Renal pelvis (tissue), 1 donor: ENCODE measurements at regions not wholly inside any gene's neighbourhood (a gene's known extent, or its start where the extent isn't known, plus 50 kb on each side); places are given as distances from the start of the nearest gene placed in this dataset.
"Not testable (repeated sequence)": the region's sequence is repeated elsewhere in the genome, so short reads cannot be mapped to it uniquely, and the experiment has no call there.

ENCODE experiments used
- DNase-seq: peaks from one replicate; pipeline ENCODE4 v3.0.0-alpha.2; 2013

DNA sequence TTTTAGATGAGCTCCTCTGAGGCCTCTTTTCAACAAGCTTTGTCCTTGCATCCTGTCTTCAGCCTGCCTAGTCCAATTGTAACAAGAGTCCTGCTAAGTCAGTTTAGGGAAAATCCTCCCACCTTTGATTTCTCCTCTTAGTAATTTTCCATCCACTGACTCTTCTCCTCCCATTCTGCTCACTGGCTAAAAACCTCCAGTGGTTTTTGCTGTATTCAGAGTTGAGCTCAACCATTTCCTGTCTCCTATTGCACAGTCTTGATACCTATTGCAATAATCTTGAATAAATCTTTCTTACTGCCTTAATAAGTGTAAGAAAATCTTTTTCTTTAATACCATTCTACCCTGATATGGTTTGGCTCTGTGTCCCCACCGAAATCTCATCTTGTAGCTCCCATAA lies 117.8 kb upstream of the ENPP6 start:
- no peak for DNase-seq

GRCh38 chr4:184333446-184333845 lies 115.8 kb upstream of the ENPP6 start:
- DNase-seq = not testable (repeated sequence)

DNA sequence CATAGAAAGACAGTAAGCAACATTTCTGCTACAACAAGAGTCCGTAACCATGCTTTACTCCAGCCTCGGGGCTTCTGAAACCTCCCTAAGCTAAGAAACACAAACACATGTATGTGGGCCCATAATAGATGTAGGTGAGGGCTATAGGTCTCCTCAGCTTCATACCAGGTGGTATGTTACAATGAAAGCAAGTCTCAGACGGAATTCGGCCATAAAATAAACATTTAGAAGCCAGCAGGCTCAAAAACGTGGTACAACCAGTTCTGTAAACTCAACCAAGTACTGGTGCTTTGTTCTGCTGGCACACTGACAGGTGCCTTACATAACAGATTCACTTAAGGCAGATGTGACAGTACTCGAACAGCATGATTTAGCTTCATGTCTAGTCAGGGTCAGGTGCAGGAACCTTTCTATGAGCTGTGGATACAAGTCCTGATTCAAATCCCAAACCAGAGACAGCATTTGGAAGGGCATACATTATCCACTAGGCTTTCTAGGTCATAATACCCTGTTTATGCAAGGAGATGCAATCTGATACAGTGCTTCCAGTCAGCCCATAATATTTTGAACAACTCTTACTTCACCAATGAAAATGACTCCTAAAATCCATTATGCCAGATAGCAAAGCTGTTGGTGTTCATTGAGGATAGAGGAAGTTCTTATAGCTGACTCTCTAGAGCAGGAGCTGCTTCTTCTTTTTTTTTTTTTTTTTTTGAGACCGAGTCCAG lies 113.8 kb upstream of the ENPP6 start:
- no peak for DNase-seq

DNA sequence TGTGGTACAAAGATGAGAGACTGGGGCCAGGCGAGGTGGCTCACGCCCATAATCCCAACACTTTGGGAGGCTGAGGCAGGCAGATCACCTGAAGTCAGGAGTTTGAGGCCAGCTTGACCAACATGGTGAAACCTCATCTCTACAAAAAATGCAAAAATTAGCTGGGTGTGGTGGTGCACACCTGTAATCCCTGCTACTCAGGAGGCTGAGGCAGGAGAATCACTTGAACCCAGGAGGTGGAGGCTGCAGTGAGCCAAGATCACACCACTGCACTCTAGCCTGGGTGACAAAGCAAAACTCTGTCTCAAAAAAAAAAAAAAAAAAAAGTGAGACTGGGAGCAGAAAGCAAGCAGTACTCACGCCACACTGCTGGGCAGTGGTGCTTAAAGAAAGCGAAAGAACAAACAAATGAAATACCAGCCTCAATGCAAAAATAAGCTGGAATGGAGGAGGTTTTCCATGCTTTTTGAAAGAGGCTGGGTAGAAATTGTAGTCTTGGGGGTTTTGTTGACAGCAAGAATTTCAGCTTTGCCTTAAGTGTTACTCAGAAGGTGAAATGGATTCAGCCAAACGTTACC lies 112.9 kb upstream of the ENPP6 start:
- not testable (repeated sequence) for DNase-seq

GRCh38 chr4:184329659-184330400 lies 112.2 kb upstream of the ENPP6 start:
- no peak for DNase-seq

DNA sequence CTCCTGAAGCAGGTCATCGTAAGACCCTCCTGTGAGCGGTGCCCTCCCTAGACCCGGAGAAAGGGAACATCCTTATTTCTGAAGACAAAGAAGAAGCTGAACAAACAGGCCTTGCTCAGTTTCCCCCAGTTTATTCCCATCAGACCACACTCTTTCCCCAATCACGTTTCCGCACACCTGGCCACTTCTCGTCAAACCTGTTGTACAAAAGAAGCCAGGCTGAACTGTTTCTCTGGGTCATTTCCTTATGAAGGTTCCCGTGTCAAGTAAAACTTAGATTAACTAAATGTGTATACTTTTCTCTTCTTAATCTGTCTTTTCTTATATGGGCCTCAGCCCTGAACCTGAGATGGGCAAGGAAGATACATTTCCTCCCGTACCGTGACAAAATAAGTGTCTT lies 111.6 kb upstream of the ENPP6 start:
- DNase-seq = no peak

DNA sequence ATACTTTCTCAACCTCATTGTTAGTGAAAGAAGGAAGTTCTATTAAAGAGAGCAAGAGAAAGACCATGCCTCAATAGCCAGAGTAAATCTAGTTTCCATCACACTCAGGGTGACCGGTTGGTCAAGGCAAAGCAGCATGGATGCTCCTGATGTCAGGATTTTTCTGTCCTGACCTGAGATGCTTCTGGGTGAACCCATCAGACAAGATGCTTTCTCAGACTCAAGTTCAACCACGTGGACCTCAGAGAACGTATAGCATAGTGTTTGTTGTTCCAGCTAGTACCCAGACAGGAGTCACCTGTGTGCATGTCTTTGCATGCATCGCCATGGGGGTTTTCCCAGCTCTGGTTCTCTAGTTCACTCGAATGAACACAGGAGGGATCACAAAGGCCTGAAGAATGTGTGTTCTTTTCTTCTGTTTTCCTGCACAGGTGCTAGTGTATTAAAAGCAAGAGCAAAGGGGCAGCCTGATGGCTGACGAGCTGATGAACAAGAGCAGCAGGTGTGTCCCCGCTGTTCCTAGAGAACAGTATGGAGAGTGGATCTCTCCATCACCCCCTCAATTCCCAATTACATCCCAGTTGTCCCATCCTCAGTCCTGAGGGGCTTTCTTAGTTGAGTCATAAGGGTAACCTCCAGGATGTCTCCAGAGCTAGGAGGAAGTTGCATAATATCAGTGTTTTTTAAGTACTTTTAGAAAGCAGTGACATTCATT lies 110.5 kb upstream of the ENPP6 start:
- no peak for DNase-seq

GRCh38 chr4:184324939-184325477 lies 107.3 kb upstream of the ENPP6 start:
- DNase-seq = no peak

GRCh38 chr4:184322328-184323025 lies 104.8 kb upstream of the ENPP6 start:
- DNase-seq = no peak

DNA sequence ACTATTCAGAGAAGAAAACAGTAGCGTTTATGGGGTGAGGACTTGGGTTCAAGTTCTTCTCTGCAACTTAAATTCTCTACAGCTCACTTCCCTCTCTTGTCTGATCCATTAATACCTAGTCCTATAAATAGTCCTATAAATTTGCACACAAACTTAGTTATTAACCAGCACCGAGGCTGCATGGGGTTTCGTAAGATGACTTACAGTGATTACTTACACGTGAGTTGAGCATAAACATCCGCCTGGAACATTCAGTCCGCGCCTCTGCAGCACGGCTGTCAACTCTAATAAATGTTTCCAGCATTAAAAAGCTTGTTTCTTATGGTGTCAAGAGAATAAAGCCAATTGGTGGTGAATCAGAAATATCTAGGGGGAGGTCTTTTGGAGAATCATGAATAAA lies 103.0 kb upstream of the ENPP6 start:
- DNase-seq = no peak

GRCh38 chr4:184318852-184319251 lies 101.2 kb upstream of the ENPP6 start:
- DNase-seq = no peak

- no peak for DNase-seq
These were observed 99.7 kb upstream of the ENPP6 start for GRCh38 chr4:184317234-184317918.

- DNase-seq = no peak
These were observed 99.1 kb upstream of the ENPP6 start for GRCh38 chr4:184316821-184317220.

- no peak for DNase-seq
These were observed 98.1 kb upstream of the ENPP6 start for GRCh38 chr4:184315675-184316359.

GRCh38 chr4:184313702-184314659 lies 96.3 kb upstream of the ENPP6 start:
- DNase-seq = no peak

- DNase-seq = no peak
These were observed 95.4 kb upstream of the ENPP6 start for GRCh38 chr4:184313058-184313581.

DNA sequence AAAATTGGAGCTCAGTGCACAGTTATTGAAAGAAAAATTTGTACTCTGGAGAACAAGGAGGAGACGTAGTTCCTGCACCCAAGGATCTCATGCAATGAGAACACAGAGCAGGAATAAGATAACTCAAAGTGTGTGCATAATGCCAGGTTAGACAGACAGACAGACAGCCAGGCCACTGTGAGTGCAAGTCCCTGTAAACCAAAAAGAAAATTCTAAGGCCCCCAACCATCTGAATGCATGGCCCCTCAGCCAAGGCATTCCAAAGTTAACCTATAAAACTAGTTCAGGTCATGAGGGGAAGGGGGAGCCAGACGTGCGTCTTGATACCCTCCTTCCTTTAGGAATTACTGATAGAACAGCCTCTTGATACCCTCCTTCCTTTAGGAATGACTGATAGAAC lies 94.5 kb upstream of the ENPP6 start:
- no peak for DNase-seq

GRCh38 chr4:184310881-184311709 lies 93.4 kb upstream of the ENPP6 start:
- DNase-seq = no peak
